NCI-H1694 treated with DMSO at 0.1 percent for 48 hours (cell line): ENCODE measurements at regions not wholly inside any gene's neighbourhood (a gene's known extent, or its start where the extent isn't known, plus 50 kb on each side); places are given as distances from the start of the nearest gene placed in this dataset.
"Not testable (repeated sequence)": the region's sequence is repeated elsewhere in the genome, so short reads cannot be mapped to it uniquely, and the experiment has no call there.

Experiments
- DNase-seq: peaks from one replicate; lab custom pipeline; 2025; lab: John Stamatoyannopoulos, UW

DNA sequence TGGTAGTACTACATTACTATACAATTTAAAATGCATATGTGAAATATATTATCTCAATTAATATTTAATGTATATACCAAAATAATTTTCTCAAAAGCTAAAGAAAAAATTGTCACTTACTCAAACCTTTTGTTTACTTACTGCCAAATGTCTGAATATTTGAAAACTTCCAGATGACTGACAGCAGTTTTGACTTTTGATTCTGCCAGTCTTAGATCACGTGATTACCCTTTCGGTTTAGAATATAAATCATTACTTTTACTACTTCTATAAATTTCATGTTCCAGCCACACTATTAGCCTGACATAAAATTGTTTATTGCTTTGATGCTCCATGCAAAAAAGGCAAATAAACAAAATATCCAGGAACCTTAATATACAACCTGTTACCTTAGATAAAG, 680.7 kb upstream of the ID4 start:
- DNase-seq: no peak

DNA sequence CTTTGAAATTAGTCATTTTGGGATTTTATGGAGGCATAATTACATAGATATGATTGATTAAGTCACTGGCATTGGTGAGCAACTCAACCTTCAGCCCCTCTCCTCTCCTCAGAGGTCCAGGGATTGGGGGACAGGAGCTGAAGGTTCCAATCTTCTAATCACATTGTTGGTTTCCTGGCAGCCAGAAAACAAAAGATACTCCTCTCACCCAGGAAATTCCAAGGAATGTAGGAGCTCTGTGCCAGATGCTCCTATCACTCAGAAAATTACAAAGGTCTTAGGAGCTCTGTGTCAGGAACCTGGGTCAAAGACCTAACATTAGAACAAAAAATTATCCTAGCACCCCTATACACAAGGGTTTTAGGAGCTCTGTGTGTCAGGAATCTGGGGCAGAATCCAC, 679.7 kb upstream of the ID4 start:
- DNase-seq: no peak

DNA sequence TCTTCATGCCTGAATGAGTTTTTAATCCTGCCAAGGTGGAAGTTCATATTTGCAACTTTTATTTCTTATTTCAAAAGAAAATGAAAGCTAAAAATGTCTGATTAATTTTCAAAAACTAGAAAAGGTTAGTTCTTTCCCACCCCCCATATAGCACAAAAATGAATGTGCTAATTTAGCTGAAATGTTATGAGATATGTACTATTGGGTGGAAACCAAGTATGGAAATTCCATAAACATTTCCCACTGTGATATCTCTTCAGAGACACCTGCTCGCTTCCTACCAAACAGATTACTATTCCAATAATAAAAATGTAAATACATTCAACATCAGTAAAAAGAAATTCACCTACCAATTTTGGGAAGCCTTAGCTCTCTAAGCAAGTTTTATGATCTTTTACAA, 678.6 kb upstream of the ID4 start:
- DNase-seq: no peak

DNA sequence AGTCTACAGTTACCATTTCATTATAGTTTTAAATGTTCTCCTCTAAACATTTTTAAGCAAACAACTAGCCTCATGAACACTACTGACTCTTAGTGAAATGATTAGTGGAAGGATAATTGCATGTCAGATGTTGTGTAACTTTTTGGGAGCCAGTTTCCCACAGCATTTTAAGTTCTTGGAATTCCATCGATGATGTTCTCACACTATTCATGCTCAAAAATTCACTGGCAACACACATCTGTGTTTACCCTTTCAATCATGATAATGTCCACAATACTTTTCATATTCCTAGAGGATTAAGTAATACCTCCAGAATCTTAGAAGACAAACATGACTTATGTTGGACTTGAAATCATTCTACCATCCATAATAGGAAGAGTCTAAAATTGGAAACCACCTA, 678.1 kb upstream of the ID4 start:
- DNase-seq: no peak

DNA sequence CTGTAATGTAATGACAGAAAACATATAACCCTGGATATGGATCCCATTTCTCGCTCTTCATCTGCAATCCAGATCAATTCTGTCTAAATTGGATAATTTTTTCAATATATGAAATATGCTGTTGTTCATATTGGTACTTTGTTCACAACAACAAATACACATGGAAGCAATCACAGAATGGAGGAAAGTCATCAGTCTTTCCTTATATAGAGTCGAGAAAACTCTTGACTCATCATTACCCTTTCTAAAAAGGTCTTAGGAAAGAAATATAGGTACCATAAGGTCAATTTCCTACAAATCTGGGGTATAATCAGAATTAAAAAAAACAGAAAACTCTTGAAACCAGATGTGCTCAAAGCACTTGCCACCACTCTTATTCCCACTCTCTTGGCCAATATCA, 677.6 kb upstream of the ID4 start:
- DNase-seq: no peak

DNA sequence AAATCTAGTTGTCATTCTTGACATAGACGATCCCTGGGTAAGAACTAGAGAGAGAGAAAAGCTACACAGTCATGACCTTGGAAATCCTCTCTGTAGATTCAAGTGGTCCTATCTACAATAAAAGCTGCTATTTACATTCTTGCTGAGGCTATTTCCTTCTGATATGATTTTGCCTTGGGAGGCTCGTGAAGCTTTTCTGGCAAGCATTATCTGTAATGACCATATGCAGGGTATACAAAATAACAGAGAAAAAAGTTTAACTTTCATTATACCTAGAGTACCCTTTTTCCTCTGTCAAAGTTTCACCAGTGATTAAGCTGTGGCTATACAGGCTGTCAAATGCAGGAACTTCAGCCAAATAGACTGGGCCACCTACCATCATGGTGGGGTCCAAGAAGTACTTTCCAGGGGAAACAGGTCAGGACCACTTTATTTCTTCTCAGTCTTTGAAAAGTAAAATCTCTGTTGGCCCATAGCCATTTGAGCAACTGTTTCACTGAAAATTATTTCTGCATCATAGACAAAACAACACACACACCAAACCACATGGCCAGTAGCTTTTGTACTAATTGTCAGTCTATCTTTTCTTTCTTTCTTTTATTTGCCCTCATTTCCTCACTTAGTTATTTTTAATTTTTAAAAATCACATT, 677.0 kb upstream of the ID4 start:
- no peak for DNase-seq

DNA sequence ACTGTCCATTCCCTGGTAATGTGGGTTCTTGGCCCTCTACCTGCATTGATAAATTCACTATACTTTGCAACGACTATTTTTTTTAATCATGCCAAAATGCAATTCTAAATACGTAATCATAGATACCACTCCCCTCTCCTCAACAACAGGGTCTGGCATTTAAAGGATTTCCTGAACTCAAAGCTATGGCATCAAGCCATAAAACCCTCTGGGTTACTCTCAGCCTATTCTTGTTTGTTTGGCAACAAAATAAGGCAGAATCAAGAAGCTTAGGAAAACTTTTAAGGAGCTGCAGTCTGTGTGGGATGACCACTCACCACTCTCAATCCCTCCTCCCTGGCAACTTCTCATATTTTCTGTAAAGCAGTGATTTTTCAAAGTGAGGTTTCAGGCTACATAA, 669.9 kb upstream of the ID4 start:
- DNase-seq: no peak

DNA sequence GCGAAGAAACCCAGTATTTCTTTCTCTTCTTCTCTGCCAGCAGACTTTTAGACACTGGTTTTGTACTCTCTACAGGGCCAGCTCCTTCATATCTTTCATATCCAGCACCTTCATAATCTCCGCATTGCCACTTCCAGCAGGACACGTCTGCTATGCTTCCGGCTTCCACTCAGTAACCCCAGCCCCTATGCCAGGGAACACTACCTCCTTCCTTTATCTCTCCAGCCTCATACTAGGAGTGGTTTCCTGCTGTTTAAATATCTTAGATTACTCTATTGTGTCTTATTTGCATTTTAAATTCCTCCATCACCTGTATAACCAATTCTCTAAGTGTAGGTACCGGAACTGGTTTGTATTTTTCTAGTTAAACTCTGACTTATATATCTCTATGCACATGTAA, 667.8 kb upstream of the ID4 start:
- DNase-seq: no peak

DNA sequence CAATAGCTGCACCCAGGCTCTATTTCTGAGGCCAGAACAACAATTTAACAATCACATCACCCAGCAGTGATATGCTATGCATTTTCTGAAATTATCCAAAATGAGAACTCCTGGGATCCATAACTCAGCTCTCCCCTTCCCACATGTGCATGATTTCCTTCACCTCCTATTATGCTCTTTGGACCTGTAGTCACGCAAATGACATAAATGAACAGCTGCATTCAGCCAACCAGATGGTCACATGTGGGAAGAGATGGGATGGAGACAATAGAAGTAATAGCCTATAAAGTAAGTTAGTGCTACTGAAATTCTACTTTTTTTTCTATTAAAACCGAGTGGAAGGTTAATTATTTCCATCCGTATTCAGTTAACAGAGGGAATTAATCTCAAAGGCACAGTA, 662.1 kb upstream of the ID4 start:
- DNase-seq: no peak

DNA sequence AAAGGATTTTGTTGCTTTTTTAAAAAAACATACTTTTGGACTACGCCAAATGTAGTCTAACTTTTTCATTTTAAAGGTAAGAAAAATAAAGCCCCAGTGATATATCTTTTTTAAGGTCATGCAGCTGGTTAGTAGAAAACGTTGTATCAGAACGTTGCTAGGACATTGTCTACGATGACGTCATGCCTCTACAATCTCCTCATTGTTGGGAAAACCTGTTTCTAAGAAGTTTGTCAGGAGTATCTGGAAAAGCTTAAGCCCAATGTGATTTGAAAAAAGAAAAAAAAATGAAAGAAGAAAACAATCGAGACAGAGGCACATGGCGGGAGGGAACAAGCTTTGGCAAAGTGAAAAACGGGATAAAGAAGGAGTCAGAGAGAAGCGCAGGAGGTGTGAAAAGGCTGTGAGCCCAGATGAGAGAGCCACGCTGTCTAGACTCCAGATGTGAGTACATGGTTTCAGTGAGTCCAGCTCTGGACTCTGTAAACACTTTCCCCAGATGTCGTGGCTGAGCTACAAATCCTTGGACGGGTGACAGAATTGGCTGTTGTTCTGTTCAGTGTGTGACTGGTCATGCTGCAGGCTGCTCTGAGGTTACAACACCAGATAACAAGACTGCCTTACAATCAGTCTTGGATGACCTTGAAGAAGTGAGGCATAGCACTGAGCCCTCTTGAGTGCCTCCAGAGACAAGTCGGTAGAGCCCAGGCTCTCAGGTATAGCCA, 656.7 kb upstream of the ID4 start:
- no peak for DNase-seq

DNA sequence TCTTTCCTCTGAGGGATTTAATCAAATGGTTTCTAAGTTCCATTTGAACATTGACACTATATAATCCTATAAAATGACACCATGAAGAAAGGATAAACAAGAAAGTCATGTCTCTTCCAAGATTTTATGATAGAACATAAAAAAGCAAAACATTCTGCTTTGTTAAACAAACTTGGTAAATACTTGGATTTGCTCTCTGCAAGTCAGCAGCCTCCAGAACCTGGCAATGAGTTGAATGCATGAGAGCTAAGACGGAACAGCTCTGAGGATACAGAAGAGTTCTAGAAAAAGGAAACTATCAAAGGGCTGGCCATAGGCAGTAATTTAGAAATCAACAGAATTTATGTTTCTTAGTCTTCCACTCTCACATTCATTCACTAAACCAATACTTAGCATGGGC, 656.0 kb upstream of the ID4 start:
- no peak for DNase-seq

DNA sequence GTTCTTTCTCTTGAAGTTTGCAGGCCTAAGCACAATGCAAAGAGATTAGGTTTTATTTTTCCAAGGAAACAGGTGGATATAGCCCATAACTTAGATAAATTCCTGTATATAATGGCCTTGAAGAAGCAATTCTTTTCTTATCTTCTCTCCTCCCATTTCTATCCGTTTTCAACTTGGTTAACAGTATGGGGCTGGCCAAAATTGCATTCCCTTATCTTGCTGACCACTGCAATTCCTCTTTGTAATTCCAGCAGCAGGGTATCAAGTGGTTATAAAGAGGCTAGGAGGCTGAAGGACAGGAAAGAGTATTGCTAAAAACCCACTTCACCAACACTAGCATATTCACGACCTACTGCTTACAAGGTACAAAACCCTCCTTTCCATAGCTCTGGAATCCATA, 643.5 kb upstream of the ID4 start:
- DNase-seq: no peak

DNA sequence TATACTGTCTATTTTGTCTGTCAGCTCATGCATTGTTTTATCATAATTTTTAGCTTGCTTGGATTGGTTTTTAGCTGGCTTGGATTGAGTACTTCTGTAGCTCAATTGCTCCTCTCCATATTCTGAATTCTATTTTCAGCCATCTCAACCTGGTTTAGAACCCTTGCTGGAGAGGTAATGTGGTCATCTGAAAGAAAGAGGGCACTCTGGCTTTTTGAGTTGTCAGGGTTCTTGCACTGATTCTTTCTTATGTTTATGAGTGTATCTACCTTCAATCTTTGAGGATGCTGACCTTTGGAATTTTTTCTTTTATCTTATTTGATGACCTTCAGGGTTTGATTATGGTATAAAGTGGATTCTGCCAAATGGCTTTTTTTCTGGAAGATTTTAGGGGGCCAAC, 632.7 kb upstream of the ID4 start:
- DNase-seq: no peak

DNA sequence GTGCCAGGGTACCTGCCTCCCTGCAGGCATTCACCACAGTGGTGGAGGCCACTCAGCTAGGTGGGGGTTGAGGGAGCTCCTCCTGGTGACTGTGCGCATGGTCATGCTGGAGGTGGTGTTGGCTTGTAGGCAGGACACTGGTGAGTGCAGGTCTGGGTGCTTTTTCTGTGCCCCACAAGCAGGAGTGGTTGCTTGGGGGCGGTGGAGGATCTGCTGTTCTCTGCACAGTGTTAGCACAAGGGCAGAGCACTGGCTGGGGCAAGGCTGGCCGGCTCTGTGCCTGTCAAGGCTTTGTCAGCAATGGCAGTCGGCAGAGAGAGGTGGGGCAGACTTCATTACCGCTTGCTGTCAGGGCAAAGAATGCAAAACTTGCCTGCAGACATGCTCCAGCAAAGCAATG, 632.1 kb upstream of the ID4 start:
- DNase-seq: no peak

DNA sequence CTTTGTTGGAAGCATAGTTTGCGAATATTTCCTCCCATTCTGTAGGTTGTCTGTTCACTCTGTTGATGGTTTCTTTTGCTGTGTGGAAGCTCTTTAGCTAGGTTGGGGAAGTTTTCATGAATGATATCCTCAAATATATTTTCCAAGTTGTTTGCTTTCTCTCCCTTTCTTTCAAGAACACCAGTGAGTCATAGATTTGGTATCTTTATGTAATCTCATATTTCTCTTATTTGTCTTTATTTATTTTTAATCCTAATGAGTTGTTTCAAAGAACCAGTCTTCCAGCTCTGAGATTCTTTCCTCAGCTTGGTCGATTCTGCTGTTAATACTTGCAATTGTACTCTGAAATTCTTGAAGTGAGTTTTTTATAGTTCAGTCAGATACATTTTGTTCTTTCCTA, 628.0 kb upstream of the ID4 start:
- DNase-seq: no peak

DNA sequence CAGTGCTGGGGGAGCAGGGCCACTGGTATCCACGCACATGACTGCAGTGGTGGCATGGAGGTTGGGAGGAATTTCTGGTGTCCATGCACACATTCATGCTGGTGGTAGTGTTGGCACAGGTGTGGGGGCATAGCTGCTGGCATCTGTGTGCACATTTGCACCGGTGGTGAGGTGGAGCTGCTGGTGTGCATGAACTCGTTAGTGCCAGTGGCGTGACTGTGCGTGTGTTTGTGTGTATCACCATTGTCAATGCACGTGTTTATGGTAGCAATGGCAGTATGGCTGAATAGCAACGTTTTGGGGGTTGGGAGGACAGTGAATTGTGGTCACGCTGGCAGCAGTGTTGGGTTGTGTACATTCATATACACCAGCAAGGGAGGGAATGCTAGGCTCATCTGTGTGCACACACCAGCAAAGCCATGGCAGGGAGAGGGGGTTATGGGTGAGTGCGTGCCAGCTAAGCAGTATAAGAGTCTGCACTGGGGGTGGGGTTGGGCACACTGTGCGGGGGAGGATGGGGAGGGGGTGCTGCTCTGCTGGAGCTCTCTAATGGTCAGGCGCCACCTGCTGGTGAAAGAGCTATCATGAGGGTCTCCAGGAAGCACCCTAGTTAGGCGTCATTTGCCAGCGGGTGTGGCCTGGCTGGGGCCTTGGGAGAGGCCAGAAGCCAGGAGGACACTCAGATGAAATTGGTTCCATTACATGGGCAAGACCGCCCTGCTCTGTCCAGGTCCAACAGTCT, 626.1 kb upstream of the ID4 start:
- no peak for DNase-seq

DNA sequence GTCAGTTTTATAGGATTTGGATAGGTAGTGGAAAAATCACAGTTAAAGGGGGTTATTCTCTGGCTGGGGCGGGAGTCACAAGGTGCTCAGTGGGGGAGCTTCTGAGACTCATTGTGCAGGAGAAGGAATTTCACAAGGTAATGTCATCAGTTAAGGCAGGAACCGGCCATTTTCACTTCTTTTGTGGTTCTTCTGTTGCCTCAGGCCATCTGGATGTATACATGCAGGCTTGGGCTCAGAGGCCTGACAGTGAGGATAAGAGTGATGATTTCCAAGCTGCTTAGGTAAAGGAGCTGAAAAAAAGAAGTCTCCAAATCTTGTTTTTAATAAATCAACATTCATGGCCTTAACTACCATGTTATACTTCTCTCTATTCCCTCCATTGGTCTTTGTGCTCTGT, 622.9 kb upstream of the ID4 start:
- no peak for DNase-seq

DNA sequence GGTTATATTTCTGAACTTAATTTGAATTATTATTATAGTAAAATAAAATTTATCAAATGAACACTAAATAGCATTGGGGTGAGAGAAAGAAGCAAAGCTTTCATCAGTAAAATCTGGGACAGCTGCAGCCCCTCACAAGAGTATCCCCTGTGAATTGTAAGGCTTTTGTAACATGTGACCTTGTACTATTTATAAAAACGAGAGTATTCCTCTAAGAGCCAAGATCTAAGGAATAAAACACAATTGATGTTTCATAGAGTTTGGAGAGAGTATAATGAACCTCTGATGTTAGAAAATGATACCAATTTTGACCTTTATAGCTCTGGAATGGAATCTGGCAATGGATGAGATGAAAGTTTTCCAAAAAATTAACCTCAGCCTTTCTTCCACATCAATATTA, 617.2 kb upstream of the ID4 start:
- DNase-seq: no peak

DNA sequence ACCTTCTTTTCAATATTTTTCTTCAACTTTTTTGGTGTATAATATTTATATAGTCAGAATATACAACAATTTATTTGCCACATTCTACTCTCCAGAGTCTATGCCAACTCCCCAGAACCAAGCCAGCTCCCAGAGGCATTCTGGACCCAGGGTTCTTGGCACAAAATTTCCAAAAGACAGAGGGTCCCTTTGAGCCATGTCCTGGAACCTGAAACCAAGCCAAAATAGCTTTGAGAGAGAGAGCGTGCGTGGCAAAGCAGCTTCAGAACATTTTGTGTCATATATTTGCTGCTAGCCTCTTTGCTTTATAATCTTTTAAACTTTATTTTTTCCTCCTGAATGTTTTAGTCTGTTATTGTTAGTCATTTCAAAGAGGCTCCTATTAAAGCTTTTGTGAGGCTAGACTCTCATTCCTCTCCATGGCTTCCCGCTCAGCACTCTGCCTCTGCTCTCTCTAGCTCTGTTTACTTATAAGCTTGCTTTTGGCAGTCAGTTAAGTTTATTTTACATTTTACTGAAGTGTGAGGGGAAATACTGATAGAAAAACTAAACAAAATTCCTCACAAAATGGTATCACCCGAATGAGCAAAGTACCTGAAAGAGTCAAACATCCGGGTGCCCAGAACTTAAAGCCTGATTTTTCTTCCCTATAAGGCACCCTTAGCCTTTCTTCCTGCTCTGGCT, 605.1 kb upstream of the ID4 start:
- DNase-seq: no peak

DNA sequence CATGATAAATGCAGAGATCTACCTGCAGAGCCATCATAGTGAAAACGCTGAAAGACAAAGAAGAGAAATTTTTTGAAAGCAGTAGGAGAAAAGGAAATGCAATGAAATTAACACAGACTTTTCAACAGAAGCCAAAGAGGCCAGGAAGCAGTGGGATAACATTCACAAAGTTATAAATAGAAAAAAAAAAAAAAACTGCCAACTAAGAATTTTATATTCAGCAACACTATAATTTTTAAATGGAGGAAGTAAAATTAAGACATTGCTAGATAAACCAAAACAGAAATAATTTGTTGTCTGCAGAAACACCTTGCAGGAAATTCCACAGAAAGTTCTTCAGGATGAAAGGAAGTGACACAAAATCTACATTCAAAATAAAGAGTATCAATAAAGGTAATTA, 591.5 kb upstream of the ID4 start:
- DNase-seq: no peak

DNA sequence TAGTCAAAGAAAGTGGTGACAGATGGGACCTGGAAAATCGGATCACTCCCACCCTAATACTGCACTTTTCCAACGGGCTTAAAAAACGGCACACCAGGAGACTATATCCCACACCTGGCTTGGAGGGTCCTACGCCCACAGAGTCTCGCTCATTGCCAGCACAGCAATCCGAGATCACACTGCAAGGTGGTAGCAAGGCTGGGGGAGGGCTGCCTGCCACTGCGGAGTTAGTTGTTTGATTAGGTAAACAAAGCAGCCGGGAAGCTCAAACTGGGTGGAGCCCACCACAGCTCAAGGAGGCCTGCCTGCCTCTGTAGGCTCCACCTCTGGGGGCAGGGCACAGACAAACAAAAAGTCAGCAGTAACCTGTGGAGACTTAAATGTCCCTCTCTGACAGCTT, 590.0 kb upstream of the ID4 start:
- DNase-seq: not testable (repeated sequence)

DNA sequence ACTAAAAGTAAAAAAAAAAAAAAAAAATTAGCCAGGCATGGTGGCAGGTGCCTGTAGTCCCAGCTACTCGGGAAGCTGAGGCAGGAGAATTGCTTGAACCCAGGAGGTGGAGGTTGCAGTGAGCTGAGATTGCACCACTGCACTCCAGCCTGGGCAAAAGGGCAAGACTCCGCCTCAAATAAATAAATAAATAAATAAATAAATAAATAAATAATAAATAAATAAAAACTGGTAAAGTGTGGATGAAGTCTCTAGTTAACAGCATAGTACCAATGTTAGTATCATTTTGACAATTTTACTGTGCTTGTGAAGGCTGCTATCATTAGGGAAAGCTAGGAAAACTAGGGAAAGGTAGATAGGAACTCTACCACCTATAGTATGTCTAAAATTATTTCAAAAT, 581.0 kb upstream of the ID4 start:
- not testable (repeated sequence) for DNase-seq

DNA sequence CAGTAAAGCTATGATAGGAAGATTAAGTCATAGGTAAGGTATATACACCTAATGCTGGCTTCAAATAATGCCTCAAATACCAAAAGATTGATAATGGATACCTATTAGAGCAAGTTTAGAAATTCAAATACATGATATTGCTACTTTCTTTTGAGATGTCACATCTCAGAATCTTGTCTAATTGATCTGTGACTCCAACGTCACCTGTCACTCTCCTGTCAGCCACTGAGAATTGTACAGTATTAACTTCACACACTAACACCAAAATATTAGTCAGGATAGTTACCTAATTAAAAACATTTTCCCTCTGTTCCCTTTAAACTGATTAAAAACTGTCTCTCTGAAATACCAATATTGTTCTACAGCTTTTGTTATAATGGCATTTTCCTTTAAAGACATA, 575.5 kb upstream of the ID4 start:
- DNase-seq: no peak
